Liver (tissue), 3 donors: ENCODE measurements at regions not wholly inside any gene's neighbourhood (a gene's known extent, or its start where the extent isn't known, plus 50 kb on each side); places are given as distances from the start of the nearest gene placed in this dataset.

ENCODE experiments used
- EGR1 ChIP-seq, 2 donors: IDR thresholded peaks; 2 replicates each; pipeline ENCODE4 v1.6.1; 2016 to 2018; ENCODE audit warnings: antibody characterized with exemption in 2 of 2, low read depth in 2 of 2
- FOXA1 ChIP-seq: IDR thresholded peaks from 2 replicates; pipeline ENCODE4 v1.6.1; 2016; ENCODE audit warnings: antibody characterized with exemption
- GABPA ChIP-seq, 2 donors: IDR thresholded peaks in 1 of 2; conservative IDR thresholded peaks in 1 of 2; 2 replicates each; pipeline ENCODE4 v1.6.1; 2016; ENCODE audit warnings: antibody characterized with exemption in 2 of 2, mild to moderate bottlenecking in 1 of 2, moderate library complexity in 1 of 2
- NR2F2 ChIP-seq: IDR thresholded peaks from 2 replicates; pipeline ENCODE4 v1.6.1; 2016; ENCODE audit warnings: antibody characterized with exemption
- RAD21 ChIP-seq, 2 donors: IDR thresholded peaks; 2 replicates each; pipeline ENCODE4 v1.6.1; 2016; ENCODE audit warnings: antibody characterized with exemption in 2 of 2, mild to moderate bottlenecking in 2 of 2
- REST ChIP-seq: IDR thresholded peaks from 2 replicates; pipeline ENCODE4 v1.6.1; 2016; ENCODE audit warnings: antibody characterized with exemption, mild to moderate bottlenecking
- TAF1 ChIP-seq: conservative IDR thresholded peaks from 2 replicates; pipeline ENCODE4 v1.6.1; 2016; ENCODE audit warnings: antibody characterized with exemption, mild to moderate bottlenecking
- YY1 ChIP-seq: IDR thresholded peaks from 2 replicates; pipeline ENCODE4 v1.6.1; 2016; ENCODE audit warnings: antibody characterized with exemption, mild to moderate bottlenecking
- TF ChIP-seq, protein P1 (sequence below): fragments of 150-350 bp; IDR thresholded peaks from 2 replicates; pipeline ENCODE4 v1.5.1; 2017; ENCODE audit warnings: improper control_type of control experiment, low read depth, low read length; ENCODE audit not compliant: missing input control
- donor health status: healthy.
- donor health status: healthy.

GRCh38 chr16:86258713-86259112 is 251.6 kb upstream of the FOXF1 start:
- TF ChIP-seq YY1 (no peak), RAD21 (IDR thresholded peaks at IDR 0.05) (no peak), TAF1 (no peak), EGR1 (IDR thresholded peaks at IDR 0.05; ENCODE audit: low read depth in 2 of 2) (no peak), NR2F2 (no peak), REST (no peak), GABPA (IDR thresholded peaks at IDR 0.05 in 1 of 2, conservative IDR thresholded peaks at IDR 0.05 in 1 of 2) (no peak), FOXA1 (no peak)
- TF ChIP-seq, protein P1, sequence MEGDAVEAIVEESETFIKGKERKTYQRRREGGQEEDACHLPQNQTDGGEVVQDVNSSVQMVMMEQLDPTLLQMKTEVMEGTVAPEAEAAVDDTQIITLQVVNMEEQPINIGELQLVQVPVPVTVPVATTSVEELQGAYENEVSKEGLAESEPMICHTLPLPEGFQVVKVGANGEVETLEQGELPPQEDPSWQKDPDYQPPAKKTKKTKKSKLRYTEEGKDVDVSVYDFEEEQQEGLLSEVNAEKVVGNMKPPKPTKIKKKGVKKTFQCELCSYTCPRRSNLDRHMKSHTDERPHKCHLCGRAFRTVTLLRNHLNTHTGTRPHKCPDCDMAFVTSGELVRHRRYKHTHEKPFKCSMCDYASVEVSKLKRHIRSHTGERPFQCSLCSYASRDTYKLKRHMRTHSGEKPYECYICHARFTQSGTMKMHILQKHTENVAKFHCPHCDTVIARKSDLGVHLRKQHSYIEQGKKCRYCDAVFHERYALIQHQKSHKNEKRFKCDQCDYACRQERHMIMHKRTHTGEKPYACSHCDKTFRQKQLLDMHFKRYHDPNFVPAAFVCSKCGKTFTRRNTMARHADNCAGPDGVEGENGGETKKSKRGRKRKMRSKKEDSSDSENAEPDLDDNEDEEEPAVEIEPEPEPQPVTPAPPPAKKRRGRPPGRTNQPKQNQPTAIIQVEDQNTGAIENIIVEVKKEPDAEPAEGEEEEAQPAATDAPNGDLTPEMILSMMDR, result no peak
